ENCODE measurements at regions not wholly inside any gene's neighbourhood (a gene's known extent, or its start where the extent isn't known, plus 50 kb on each side); places are given as distances from the start of the nearest gene placed in this dataset.

DNA sequence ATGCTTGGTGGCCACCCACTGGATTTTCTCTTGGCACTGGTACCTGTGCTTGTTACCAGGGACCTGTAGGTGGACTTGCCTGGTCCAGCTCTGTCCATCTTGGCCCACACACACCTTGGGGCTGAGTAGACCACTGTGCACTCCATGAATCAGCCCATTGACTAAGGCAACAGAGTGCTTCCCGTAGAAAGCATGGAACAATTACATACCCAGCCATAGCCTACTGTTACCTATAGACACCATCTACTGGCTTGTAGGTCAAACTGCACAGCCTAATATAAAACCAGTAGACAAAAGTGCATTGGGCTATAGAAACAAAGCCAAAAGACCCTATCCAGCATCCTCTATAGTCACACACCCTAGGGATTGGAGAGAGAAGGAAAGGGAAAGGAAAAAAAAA lies 378.9 kb downstream of the OTOL1 start:
- H3K27ac ChIP-seq: no peak overlapping the region
- H3K9me3 ChIP-seq (ENCODE audit: severe bottlenecking): no peaks in the 10 kb centered on the region
- TF ChIP-seq, protein P1, sequence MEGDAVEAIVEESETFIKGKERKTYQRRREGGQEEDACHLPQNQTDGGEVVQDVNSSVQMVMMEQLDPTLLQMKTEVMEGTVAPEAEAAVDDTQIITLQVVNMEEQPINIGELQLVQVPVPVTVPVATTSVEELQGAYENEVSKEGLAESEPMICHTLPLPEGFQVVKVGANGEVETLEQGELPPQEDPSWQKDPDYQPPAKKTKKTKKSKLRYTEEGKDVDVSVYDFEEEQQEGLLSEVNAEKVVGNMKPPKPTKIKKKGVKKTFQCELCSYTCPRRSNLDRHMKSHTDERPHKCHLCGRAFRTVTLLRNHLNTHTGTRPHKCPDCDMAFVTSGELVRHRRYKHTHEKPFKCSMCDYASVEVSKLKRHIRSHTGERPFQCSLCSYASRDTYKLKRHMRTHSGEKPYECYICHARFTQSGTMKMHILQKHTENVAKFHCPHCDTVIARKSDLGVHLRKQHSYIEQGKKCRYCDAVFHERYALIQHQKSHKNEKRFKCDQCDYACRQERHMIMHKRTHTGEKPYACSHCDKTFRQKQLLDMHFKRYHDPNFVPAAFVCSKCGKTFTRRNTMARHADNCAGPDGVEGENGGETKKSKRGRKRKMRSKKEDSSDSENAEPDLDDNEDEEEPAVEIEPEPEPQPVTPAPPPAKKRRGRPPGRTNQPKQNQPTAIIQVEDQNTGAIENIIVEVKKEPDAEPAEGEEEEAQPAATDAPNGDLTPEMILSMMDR (IDR thresholded peaks at IDR 0.05; ENCODE audit: low read depth, low read length): no peak
- no peaks in the 10 kb centered on the region for H3K36me3 ChIP-seq
- H3K27me3 ChIP-seq (ENCODE audit: insufficient read depth, low read depth, severe bottlenecking): no peaks in the 10 kb centered on the region
- DNase-seq: no peak
- no peak overlapping the region for H3K4me3 ChIP-seq (ENCODE audit: low read depth, low read length)

DNA sequence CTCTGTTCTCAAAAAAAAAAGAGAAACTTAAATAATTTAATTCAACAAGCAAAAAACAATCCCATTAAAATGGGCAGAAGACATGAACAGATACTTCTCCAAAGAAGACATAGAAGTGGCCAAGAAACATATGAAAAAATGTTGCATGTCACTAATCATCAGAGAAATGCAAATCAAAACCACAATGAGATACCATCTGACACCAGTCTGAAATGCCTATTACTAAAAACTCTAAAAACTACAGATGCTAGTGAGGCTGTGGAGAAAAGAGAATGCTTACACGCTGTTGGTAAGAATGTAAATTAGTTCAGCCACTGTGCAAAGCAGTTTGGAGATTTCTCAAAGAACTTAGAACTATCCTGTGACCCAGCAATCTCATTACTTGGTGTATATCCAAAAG lies 382.9 kb downstream of the OTOL1 start:
- H3K9me3 ChIP-seq (ENCODE audit: severe bottlenecking): no peaks in the 10 kb centered on the region
- H3K36me3 ChIP-seq: no peaks in the 10 kb centered on the region
- no peak overlapping the region for H3K4me3 ChIP-seq (ENCODE audit: low read depth, low read length)
- H3K27ac ChIP-seq: no peak overlapping the region
- no peak for DNase-seq
- TF ChIP-seq, protein P1 (IDR thresholded peaks at IDR 0.05; ENCODE audit: low read depth, low read length): no peak
- no peaks in the 10 kb centered on the region for H3K27me3 ChIP-seq (ENCODE audit: insufficient read depth, low read depth, severe bottlenecking)

GRCh38 chr3:161884830-161885229 lies 388.2 kb downstream of the OTOL1 start:
- H3K27ac ChIP-seq: no peak overlapping the region
- no peaks in the 10 kb centered on the region for H3K9me3 ChIP-seq (ENCODE audit: severe bottlenecking)
- H3K27me3 ChIP-seq (ENCODE audit: insufficient read depth, low read depth, severe bottlenecking): no peaks in the 10 kb centered on the region
- TF ChIP-seq, protein P1 (IDR thresholded peaks at IDR 0.05; ENCODE audit: low read depth, low read length): no peak
- DNase-seq: no peak
- no peak overlapping the region for H3K4me3 ChIP-seq (ENCODE audit: low read depth, low read length)
- H3K36me3 ChIP-seq: no peaks in the 10 kb centered on the region

- Histone ChIP-seq H3K9me3 (ENCODE audit: severe bottlenecking) (no peaks in the 10 kb centered on the region), H3K4me3 (ENCODE audit: low read depth, low read length) (no peak overlapping the region), H3K36me3 (no peaks in the 10 kb centered on the region), H3K27ac (no peak overlapping the region), H3K27me3 (ENCODE audit: insufficient read depth, low read depth, severe bottlenecking) (no peaks in the 10 kb centered on the region)
- TF ChIP-seq, protein P1 (IDR thresholded peaks at IDR 0.05; ENCODE audit: low read depth, low read length): no peak
- DNase-seq: no peak
Observed at GRCh38 chr3:161890147-161890625, 393.6 kb downstream of the OTOL1 start.

DNA sequence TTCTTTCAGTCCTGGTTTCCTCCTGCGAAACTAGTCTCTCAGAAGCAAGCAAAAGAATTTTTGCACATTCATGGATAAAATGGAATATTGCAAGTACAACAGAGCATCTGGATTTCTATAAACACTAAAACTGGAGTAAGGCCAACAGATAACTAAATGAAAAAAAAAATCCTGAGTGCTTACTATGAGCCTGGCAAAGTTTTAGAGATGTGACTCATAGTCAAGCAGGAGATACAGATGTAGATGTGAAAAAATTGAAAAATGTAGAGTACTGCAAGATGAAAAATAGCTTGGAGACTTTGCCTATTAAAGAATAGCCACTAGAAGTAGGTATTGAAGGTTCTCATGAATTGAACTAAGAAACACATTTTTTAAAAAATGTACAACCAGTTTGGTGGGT lies 397.4 kb downstream of the OTOL1 start:
- no peak for DNase-seq
- Histone ChIP-seq H3K36me3 (no peaks in the 10 kb centered on the region), H3K27ac (no peak overlapping the region), H3K9me3 (ENCODE audit: severe bottlenecking) (no peaks in the 10 kb centered on the region), H3K27me3 (ENCODE audit: insufficient read depth, low read depth, severe bottlenecking) (no peaks in the 10 kb centered on the region), H3K4me3 (ENCODE audit: low read depth, low read length) (no peak overlapping the region)
- TF ChIP-seq, protein P1 (IDR thresholded peaks at IDR 0.05; ENCODE audit: low read depth, low read length): no peak

DNA sequence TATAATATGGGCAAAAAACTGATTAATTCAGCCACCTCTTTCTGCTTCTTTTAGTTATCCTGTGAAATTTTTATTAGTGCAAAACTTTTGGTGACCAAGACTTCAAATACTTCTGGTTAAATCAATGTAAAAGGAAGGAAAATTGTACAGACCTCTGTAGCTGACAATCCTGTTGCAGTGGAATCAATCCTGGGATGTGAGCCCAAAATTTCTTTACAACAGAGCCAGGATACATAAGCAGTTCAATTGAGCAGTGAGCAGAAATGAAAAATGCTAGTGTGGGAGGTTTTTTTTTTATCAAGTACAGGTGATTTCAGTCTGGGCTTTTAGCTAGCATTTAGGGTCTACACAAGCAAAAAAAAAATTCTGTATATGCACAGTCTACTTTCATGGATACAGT lies 398.0 kb downstream of the OTOL1 start:
- no peaks in the 10 kb centered on the region for H3K9me3 ChIP-seq (ENCODE audit: severe bottlenecking)
- TF ChIP-seq, protein P1 (IDR thresholded peaks at IDR 0.05; ENCODE audit: low read depth, low read length): no peak

More for the DNA sequence above, 398.0 kb downstream of the OTOL1 start:
- Histone ChIP-seq H3K27ac (no peak overlapping the region), H3K27me3 (ENCODE audit: insufficient read depth, low read depth, severe bottlenecking) (no peaks in the 10 kb centered on the region), H3K4me3 (ENCODE audit: low read depth, low read length) (no peak overlapping the region), H3K36me3 (no peaks in the 10 kb centered on the region)
- DNase-seq: no peak
